GM21529 (cell line): ENCODE measurements at regions not wholly inside any gene's neighbourhood (a gene's known extent, or its start where the extent isn't known, plus 50 kb on each side); places are given as distances from the start of the nearest gene placed in this dataset.
"Not testable (repeated sequence)": the region's sequence is repeated elsewhere in the genome, so short reads cannot be mapped to it uniquely, and the experiment has no call there.

ENCODE experiments used
- ATAC-seq: cut with Tn5 transposase; IDR thresholded peaks from one replicate; pipeline ENCODE4 v1.9.1; 2021; ENCODE audit not compliant: unreplicated experiment

- ATAC-seq, result not testable (repeated sequence)
Measured at GRCh38 chr16:85533593-85533992, 79.5 kb upstream of the GSE1 start.

- no peak for ATAC-seq
Measured at GRCh38 chr16:85534536-85535351, 78.4 kb upstream of the GSE1 start.

DNA sequence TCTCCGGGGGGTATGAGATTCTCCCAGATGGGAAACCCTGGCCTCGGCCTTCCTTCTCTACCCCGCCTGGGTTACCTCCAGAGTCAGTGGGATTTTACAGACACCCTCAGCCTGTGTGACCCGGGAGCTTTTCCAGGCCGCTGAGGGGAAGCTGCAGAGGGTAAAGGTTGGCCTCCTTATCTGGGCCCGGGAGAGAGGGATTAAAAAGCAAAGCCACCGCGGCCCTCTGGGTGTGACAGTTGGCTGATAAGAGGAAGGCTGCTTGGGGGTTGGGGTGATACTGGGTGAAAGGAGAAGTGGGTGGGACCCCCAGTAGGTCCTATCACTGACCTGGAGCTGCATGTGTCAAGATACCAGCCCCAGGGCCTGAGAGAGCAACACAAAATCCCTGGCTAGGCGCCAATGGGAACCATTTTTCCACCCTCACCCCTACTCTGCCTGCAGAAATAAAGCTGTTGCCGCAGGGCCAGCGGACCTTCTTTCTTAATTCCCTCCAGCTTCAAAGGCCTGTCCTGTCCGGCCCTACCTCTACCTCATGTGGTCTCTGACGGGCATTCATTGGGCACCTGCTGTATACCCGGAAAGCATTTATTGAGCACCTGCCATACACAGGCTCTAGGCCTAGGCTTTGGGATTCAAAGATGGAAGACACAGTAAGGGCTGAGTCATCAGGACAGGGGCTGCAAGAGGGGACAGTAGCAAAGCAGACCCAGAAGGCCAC lies 77.6 kb upstream of the GSE1 start:
- no peak for ATAC-seq

- no peak for ATAC-seq
Measured at GRCh38 chr16:85536073-85536410, 77.1 kb upstream of the GSE1 start.

- ATAC-seq, result no peak
Measured at GRCh38 chr16:85536411-85537330, 76.5 kb upstream of the GSE1 start.

GRCh38 chr16:85537331-85537788 lies 75.8 kb upstream of the GSE1 start:
- no peak for ATAC-seq

GRCh38 chr16:85537795-85538401 lies 75.2 kb upstream of the GSE1 start:
- no peak for ATAC-seq

- ATAC-seq, result no peak
Measured at GRCh38 chr16:85539084-85539483, 74.0 kb upstream of the GSE1 start.

GRCh38 chr16:85539629-85540291 lies 73.4 kb upstream of the GSE1 start:
- ATAC-seq, result no peak

GRCh38 chr16:85541181-85541580 lies 71.9 kb upstream of the GSE1 start:
- ATAC-seq, result no peak

- ATAC-seq, result no peak
Measured at GRCh38 chr16:85541619-85541979, 71.5 kb upstream of the GSE1 start.

DNA sequence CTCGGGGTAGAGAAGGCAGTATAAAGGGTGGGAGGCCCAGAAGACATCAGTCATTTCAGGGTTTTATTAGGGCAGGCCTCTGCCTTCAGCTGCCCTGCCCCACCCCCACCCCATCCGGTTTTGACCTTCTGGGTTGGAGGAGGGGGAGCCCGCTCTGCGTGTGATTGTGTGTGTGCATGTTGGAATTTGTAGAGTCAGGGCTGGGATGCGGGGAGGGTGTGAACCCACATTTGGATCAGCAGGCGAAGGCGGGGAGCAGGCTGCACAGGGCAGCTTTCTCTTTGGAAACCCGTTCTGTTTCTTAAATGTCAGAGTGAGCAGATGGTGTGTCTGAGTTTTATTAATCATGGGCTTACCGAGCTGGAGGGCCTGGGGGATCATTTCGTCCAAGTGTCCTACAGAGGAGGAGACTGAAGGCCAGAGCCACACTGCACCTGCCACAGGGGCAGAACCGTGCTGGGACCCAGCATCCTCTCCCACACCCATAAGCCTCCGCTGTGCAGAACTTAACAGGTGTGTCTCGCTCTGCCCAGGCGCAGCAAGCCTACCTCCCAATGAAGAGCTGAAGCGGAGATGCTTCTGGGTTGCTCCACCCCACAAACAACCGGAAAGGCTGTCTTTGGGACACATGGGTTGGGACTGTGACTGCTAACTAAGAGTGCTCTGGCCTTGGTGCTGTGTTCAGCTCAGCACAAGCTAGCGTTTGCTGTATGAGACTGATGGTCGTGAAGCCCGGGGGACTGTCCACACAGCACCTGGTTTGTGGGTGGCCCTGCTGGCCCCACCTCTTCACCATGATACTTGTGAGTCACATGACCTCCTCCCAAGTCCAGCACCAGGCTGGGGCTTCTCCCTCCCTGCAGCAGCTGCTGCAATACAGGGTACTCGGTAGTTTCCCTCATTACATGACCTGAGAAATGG lies 70.9 kb upstream of the GSE1 start:
- no peak for ATAC-seq

DNA sequence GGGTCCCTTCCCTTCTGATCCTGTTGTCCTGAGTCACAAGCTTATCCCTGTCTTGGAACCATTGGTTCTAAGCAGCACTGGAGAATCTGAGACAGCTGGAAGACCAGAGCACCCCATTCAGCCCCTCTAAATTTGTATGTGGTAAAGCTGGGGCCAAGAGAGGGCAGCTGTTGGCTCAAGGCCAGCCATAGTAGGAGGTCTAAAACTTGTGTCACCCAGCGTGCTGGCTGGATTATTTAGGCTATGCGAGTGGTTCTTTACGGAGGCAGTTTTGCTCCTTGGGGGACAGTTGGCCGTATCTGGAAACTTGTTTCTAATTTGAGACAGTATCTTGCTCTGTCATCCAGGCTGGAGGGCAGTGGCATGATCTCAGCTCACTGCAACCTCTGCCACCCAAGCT lies 69.6 kb upstream of the GSE1 start:
- ATAC-seq, result no peak

- ATAC-seq, result no peak
Measured at GRCh38 chr16:85544016-85544415, 69.1 kb upstream of the GSE1 start.

DNA sequence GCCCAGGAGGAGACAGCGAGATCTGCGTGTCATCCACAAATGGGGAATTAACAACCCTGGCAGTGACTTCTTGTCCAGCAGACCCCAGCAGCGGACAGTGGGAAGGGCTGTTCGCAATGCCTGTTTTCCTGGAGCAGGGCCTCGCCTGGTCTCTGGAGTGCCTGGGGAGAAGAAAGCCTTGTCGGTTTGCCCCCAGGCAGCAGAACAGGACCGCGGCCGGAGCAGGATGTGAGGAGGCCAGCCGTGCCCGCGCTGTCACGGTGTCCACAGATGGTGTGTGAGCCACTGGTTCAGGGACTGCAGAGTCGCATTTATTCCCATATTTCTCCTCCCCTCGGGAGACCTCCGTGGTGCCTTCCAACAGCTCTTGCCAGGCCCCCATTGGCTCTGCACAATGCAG lies 68.5 kb upstream of the GSE1 start:
- ATAC-seq, result no peak

GRCh38 chr16:85545227-85545818 lies 67.8 kb upstream of the GSE1 start:
- ATAC-seq, result no peak

DNA sequence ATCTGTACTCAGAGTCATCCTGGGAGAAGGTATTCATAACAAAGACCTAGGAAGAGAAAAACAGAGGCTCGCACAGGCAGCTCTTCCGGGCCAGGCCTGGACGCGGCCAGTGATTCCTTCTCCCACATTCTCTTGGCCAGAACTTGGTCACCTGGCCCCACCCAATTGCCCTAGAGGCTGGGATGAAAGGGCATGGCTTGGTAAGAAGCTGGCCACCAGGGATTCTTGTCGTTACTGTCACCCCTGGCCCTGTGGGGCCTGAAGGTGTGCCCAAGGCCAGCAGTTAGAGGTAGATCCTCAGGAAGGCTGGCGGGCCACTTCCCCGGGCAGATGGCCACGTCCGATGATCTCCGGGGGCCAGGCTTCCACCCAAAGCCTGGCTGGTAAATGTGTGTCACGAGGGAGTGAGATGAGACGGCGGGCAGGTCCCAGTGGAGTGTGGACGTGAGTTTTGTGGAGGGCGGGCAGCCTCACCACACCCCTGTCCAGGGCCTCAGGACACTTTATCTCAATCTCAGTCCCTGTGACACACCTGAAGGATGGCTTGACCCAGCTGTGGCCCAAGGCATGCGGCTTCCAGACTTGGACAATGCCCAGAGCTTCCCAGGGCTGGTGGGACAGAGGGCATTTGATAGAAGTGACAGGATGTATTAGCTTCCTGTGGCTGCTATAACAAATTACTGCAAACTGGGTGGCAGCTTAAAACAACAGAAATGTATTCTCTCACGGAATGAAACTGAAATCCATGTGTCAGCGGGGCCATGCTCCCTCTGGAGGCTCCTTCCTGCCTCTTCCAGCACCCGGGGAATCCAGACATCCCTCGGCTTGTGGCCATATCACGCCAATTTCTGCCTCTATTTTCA lies 66.3 kb upstream of the GSE1 start:
- no peak for ATAC-seq

- ATAC-seq, result no peak
Measured at GRCh38 chr16:85548375-85548774, 64.7 kb upstream of the GSE1 start.
